ENCODE measurements at regions not wholly inside any gene's neighbourhood (a gene's known extent, or its start where the extent isn't known, plus 50 kb on each side); places are given as distances from the start of the nearest gene placed in this dataset.
"Not testable (repeated sequence)": the region's sequence is repeated elsewhere in the genome, so short reads cannot be mapped to it uniquely, and the experiment has no call there.

DNA sequence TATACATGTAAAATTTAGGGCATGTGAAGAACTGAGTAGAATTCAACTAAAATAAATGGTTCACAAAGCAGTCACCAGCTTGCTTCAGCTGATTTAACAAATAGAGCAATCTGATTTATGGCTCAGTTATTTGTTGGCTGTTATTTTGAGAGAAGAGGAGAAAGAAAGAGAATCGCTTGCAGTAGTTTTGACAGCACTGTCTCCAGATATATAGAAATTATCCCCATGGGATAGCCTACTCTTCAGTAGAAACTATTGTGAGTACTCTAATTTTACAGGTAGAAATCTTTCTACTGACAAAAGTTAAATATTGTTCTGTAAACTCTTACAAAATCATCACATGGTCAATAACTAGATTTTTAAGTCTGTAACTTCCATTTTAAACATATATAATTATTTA is 1098.2 kb downstream of the MRPL39 start:
- intact Hi-C loops (cut with DNase I) = no loop called here
- Histone ChIP-seq H3K4me1 (ENCODE audit: insufficient read depth) (no peaks in the 10 kb centered on the region), H3K36me3 (no peaks in the 10 kb centered on the region), H3K4me3 (no peak overlapping the region), H3K27ac (no peak overlapping the region), H3K9me3 (no peaks in the 10 kb centered on the region), H3K27me3 (no peaks in the 10 kb centered on the region)
- 87 to 96% (median 92%) methylated on average over 1 of the region's 1 CpG for WGBS, 3 donors
- TF ChIP-seq, protein P1, sequence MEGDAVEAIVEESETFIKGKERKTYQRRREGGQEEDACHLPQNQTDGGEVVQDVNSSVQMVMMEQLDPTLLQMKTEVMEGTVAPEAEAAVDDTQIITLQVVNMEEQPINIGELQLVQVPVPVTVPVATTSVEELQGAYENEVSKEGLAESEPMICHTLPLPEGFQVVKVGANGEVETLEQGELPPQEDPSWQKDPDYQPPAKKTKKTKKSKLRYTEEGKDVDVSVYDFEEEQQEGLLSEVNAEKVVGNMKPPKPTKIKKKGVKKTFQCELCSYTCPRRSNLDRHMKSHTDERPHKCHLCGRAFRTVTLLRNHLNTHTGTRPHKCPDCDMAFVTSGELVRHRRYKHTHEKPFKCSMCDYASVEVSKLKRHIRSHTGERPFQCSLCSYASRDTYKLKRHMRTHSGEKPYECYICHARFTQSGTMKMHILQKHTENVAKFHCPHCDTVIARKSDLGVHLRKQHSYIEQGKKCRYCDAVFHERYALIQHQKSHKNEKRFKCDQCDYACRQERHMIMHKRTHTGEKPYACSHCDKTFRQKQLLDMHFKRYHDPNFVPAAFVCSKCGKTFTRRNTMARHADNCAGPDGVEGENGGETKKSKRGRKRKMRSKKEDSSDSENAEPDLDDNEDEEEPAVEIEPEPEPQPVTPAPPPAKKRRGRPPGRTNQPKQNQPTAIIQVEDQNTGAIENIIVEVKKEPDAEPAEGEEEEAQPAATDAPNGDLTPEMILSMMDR (IDR thresholded peaks at IDR 0.05) = no peak
- TF ChIP-seq POLR2A (IDR thresholded peaks at IDR 0.05) = no peak
- TF ChIP-seq EP300 (IDR thresholded peaks at IDR 0.05) = no peak
- DNase-seq = no peak

DNA sequence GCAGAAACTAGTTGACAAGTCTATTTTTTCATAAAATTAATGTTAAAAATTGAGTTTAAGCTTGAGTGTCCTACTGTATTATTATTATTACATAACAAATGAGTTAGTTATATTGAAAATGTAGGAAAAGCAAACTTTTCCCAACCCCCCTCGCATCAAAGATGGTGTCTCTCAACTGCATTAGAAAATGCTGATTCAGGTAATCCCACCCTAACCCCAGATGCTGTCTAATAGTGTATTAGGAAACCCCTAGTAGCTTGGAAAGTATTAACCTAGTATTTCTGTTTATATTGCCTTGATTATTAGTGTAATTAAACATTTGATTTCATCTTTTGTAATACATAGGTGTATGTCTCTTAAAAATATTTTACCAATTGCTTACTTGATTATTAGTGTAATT is 1120.3 kb downstream of the MRPL39 start:
- H3K4me3 ChIP-seq = no peak overlapping the region
- intact Hi-C loops (cut with DNase I) = no loop called here
- TF ChIP-seq, protein P1 (IDR thresholded peaks at IDR 0.05) = no peak
- no peak for TF ChIP-seq EP300 (IDR thresholded peaks at IDR 0.05)
- TF ChIP-seq POLR2A (IDR thresholded peaks at IDR 0.05) = no peak
- no peaks in the 10 kb centered on the region for H3K4me1 ChIP-seq (ENCODE audit: insufficient read depth)
- no peaks in the 10 kb centered on the region for H3K27me3 ChIP-seq
- no peak overlapping the region for H3K27ac ChIP-seq
- DNase-seq = no peak
- no peaks in the 10 kb centered on the region for H3K9me3 ChIP-seq
- no peaks in the 10 kb centered on the region for H3K36me3 ChIP-seq
- WGBS, 3 donors = 77 to 89% (median 79%) methylated on average over 1 of the region's 1 CpG

DNA sequence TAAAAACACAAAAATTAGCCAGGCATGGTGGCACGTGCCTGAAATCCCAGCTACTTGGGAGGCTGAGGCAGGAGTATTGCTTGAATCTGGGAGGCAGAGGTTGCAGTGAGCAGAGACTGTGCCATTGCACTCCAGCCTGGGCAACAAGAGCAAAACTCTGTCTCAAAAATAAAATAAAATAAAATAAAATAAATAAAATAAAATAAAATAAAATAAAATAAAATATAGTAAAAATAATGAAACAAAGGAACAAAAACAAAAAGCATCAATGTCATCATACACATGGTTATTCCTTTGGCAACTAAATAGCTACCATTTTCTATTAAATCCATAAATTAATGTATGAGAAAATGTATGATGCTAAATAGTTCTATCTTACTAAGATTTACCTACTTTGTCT is 1123.9 kb downstream of the MRPL39 start:
- DNase-seq; H3K27ac ChIP-seq; H3K36me3 ChIP-seq; H3K4me1 ChIP-seq (ENCODE audit: insufficient read depth); intact Hi-C loops (cut with DNase I); H3K4me3 ChIP-seq; H3K27me3 ChIP-seq; H3K9me3 ChIP-seq: not testable (repeated sequence)
- 83 to 90% (median 90%) methylated on average over 1 of the region's 1 CpG for WGBS, 3 donors

DNA sequence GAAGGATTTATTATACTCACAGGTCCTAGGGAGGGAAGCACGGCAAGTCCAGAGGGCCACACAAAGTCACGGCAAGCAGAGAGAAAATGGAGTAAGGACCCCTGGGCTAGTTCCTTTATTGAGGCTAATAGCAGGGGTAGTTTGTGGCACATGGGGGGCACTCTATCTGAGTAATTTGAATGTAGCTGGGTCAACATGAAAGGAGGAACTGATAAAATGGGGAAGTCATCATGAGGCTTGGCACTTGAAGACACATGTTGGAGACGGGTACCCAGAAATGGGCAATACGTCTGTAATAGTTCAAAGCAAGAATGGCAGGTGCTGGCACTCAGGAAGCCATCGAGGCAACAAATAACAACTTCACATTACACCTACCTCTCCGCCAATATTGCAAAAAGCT is 1136.4 kb downstream of the MRPL39 start:
- no peak for DNase-seq
- Histone ChIP-seq H3K4me3 (no peak overlapping the region), H3K36me3 (no peaks in the 10 kb centered on the region), H3K27ac (no peak overlapping the region), H3K9me3 (no peaks in the 10 kb centered on the region), H3K27me3 (no peaks in the 10 kb centered on the region), H3K4me1 (ENCODE audit: insufficient read depth) (no peaks in the 10 kb centered on the region)
- intact Hi-C loops (cut with DNase I) = no loop called here
- TF ChIP-seq, protein P1 (IDR thresholded peaks at IDR 0.05) = no peak
- TF ChIP-seq EP300 (IDR thresholded peaks at IDR 0.05) (no peak), POLR2A (IDR thresholded peaks at IDR 0.05) (no peak)
- WGBS, 3 donors = 81 to 84% (median 82%) methylated on average over 6 of the region's 6 CpGs

DNA sequence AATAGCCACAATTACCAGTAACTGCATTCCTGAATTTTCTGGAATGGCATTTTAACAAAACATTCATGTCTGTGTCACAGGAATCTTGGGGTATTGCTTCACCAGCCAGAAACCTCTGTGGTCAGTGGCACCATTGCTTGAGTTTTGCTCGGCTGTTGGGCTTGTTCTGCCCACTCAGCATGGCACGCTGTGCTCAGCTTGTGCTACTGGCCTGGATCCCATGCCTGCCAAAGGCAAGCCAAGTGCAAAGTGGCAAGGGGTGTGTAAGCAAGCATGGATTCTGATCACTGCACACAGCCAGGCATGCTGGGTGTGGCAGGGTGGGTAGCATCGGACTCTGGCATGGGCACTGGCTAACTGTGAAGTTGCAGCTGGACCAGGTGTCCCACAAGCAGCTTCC is 1150.9 kb downstream of the MRPL39 start:
- intact Hi-C loops (cut with DNase I) = loop anchor here in 1 of 4 donors (10.0 kb wide), 1 partner anchor 212 kb away; no protein-coding TSS in a partner anchor

More for the DNA sequence above, 1150.9 kb downstream of the MRPL39 start:
- Histone ChIP-seq H3K36me3 (no peaks in the 10 kb centered on the region), H3K27me3 (no peaks in the 10 kb centered on the region), H3K4me1 (ENCODE audit: insufficient read depth) (no peaks in the 10 kb centered on the region), H3K9me3 (no peaks in the 10 kb centered on the region), H3K27ac (no peak overlapping the region), H3K4me3 (no peak overlapping the region)
- no peak for DNase-seq
- WGBS, 3 donors = 86 to 93% (median 92%) methylated on average over 3 of the region's 3 CpGs
- TF ChIP-seq EP300 (IDR thresholded peaks at IDR 0.05) (no peak), POLR2A (IDR thresholded peaks at IDR 0.05) (no peak)
- TF ChIP-seq, protein P1 (IDR thresholded peaks at IDR 0.05) = no peak
